ENCODE measurements at regions not wholly inside any gene's neighbourhood (a gene's known extent, or its start where the extent isn't known, plus 50 kb on each side); places are given as distances from the start of the nearest gene placed in this dataset.

- Histone ChIP-seq H3K36me3 (no peaks in the 10 kb centered on the region), H3K4me3 (no peak overlapping the region), H3K4me1 (no peaks in the 10 kb centered on the region), H3K9me3 (no peaks in the 10 kb centered on the region), H3K27ac (no peak overlapping the region), H3K9ac (no peak overlapping the region), H4K20me1 (no peaks in the 10 kb centered on the region), H3K4me2 (no peak overlapping the region), H3K27me3 (no peaks in the 10 kb centered on the region)
- TF ChIP-seq Cebpa-rat (IDR thresholded peaks at IDR 0.05), result no peak
Observed at GRCh38 chr9:102049586-102050246, 311.3 kb upstream of the GRIN3A start.

- Histone ChIP-seq H3K9ac (no peak overlapping the region), H3K27ac (no peak overlapping the region), H3K27me3 (no peaks in the 10 kb centered on the region), H3K4me2 (no peak overlapping the region), H4K20me1 (no peaks in the 10 kb centered on the region), H3K9me3 (no peaks in the 10 kb centered on the region), H3K4me1 (no peaks in the 10 kb centered on the region), H3K4me3 (no peak overlapping the region), H3K36me3 (no peaks in the 10 kb centered on the region)
- TF ChIP-seq Cebpa-rat (IDR thresholded peaks at IDR 0.05), result no peak
Observed at GRCh38 chr9:102047549-102047948, 309.1 kb upstream of the GRIN3A start.

- Histone ChIP-seq H3K27ac (no peak overlapping the region), H3K36me3 (no peaks in the 10 kb centered on the region), H3K9me3 (no peaks in the 10 kb centered on the region), H3K4me1 (no peaks in the 10 kb centered on the region), H3K27me3 (no peaks in the 10 kb centered on the region), H3K9ac (no peak overlapping the region), H4K20me1 (no peaks in the 10 kb centered on the region), H3K4me2 (no peak overlapping the region), H3K4me3 (no peak overlapping the region)
- no peak for TF ChIP-seq Cebpa-rat (IDR thresholded peaks at IDR 0.05)
Observed at GRCh38 chr9:102044133-102044532, 305.7 kb upstream of the GRIN3A start.

GRCh38 chr9:102038006-102038405, 299.6 kb upstream of the GRIN3A start:
- Histone ChIP-seq H3K36me3 (no peaks in the 10 kb centered on the region), H4K20me1 (no peaks in the 10 kb centered on the region), H3K9ac (no peak overlapping the region), H3K4me3 (no peak overlapping the region), H3K27ac (no peak overlapping the region), H3K4me1 (no peaks in the 10 kb centered on the region), H3K27me3 (no peaks in the 10 kb centered on the region), H3K4me2 (no peak overlapping the region), H3K9me3 (no peaks in the 10 kb centered on the region)
- TF ChIP-seq Cebpa-rat (IDR thresholded peaks at IDR 0.05), result no peak

- no peak for TF ChIP-seq Cebpa-rat (IDR thresholded peaks at IDR 0.05)
- no peak overlapping the region for H3K27ac ChIP-seq
Observed at GRCh38 chr9:102035929-102036328, 297.5 kb upstream of the GRIN3A start.

GRCh38 chr9:102032614-102033013, 294.2 kb upstream of the GRIN3A start:
- Histone ChIP-seq H3K4me3 (no peak overlapping the region), H3K9ac (no peak overlapping the region), H3K27me3 (no peaks in the 10 kb centered on the region), H4K20me1 (no peaks in the 10 kb centered on the region), H3K4me2 (no peak overlapping the region), H3K4me1 (no peaks in the 10 kb centered on the region), H3K9me3 (peaks cover under 1% of the 10 kb centered on the region; the same call in 1 of the 2 replicates), H3K36me3 (no peaks in the 10 kb centered on the region), H3K27ac (no peak overlapping the region)
- no peak for TF ChIP-seq Cebpa-rat (IDR thresholded peaks at IDR 0.05)

More at GRCh38 chr9:102035929-102036328, 297.5 kb upstream of the GRIN3A start:
- H3K4me1 ChIP-seq, result no peaks in the 10 kb centered on the region
- H3K4me3 ChIP-seq, result no peak overlapping the region
- no peak overlapping the region for H3K9ac ChIP-seq
- H3K27me3 ChIP-seq, result no peaks in the 10 kb centered on the region
- no peak overlapping the region for H3K4me2 ChIP-seq
- no peaks in the 10 kb centered on the region for H3K9me3 ChIP-seq
- H3K36me3 ChIP-seq, result no peaks in the 10 kb centered on the region
- no peaks in the 10 kb centered on the region for H4K20me1 ChIP-seq

- Histone ChIP-seq H3K27me3 (no peaks in the 10 kb centered on the region), H3K4me2 (no peak overlapping the region), H3K9ac (no peak overlapping the region), H3K36me3 (no peaks in the 10 kb centered on the region), H3K9me3 (no peaks in the 10 kb centered on the region), H3K27ac (no peak overlapping the region), H3K4me3 (no peak overlapping the region), H4K20me1 (no peaks in the 10 kb centered on the region), H3K4me1 (no peaks in the 10 kb centered on the region)
- TF ChIP-seq Cebpa-rat (IDR thresholded peaks at IDR 0.05), result no peak
Observed at GRCh38 chr9:102000956-102001355, 262.5 kb upstream of the GRIN3A start.

- TF ChIP-seq Cebpa-rat (IDR thresholded peaks at IDR 0.05), result no peak
- Histone ChIP-seq H3K36me3 (no peaks in the 10 kb centered on the region), H3K4me2 (no peak overlapping the region), H4K20me1 (no peaks in the 10 kb centered on the region), H3K9ac (no peak overlapping the region), H3K4me3 (no peak overlapping the region), H3K9me3 (no peaks in the 10 kb centered on the region), H3K4me1 (no peaks in the 10 kb centered on the region), H3K27me3 (no peaks in the 10 kb centered on the region), H3K27ac (no peak overlapping the region)
Observed at GRCh38 chr9:101999441-101999840, 261.0 kb upstream of the GRIN3A start.

GRCh38 chr9:101995231-101995630, 256.8 kb upstream of the GRIN3A start:
- no peaks in the 10 kb centered on the region for H3K9me3 ChIP-seq
- no peak overlapping the region for H3K9ac ChIP-seq
- H3K27ac ChIP-seq, result no peak overlapping the region
- H3K4me3 ChIP-seq, result no peak overlapping the region
- H3K27me3 ChIP-seq, result no peaks in the 10 kb centered on the region
- no peak overlapping the region for H3K4me2 ChIP-seq
- no peak for TF ChIP-seq Cebpa-rat (IDR thresholded peaks at IDR 0.05)
- H3K4me1 ChIP-seq, result no peaks in the 10 kb centered on the region
- no peaks in the 10 kb centered on the region for H3K36me3 ChIP-seq
- H4K20me1 ChIP-seq, result no peaks in the 10 kb centered on the region

- H3K9me3 ChIP-seq, result no peaks in the 10 kb centered on the region
- TF ChIP-seq Cebpa-rat (IDR thresholded peaks at IDR 0.05), result no peak
- H3K27ac ChIP-seq, result no peak overlapping the region
- H4K20me1 ChIP-seq, result no peaks in the 10 kb centered on the region
- no peaks in the 10 kb centered on the region for H3K4me1 ChIP-seq
- H3K36me3 ChIP-seq, result no peaks in the 10 kb centered on the region
- H3K9ac ChIP-seq, result no peak overlapping the region
- H3K4me3 ChIP-seq, result no peak overlapping the region
- no peaks in the 10 kb centered on the region for H3K27me3 ChIP-seq
- no peak overlapping the region for H3K4me2 ChIP-seq
Observed at GRCh38 chr9:101993771-101994170, 255.3 kb upstream of the GRIN3A start.

- Histone ChIP-seq H3K4me2 (no peak overlapping the region), H3K4me1 (no peaks in the 10 kb centered on the region)
Observed at GRCh38 chr9:101991926-101992325, 253.5 kb upstream of the GRIN3A start.

More at GRCh38 chr9:101991926-101992325, 253.5 kb upstream of the GRIN3A start:
- Histone ChIP-seq H3K4me3 (no peak overlapping the region), H3K36me3 (no peaks in the 10 kb centered on the region), H4K20me1 (no peaks in the 10 kb centered on the region), H3K9me3 (no peaks in the 10 kb centered on the region), H3K9ac (no peak overlapping the region), H3K27me3 (no peaks in the 10 kb centered on the region), H3K27ac (no peak overlapping the region)
- no peak for TF ChIP-seq Cebpa-rat (IDR thresholded peaks at IDR 0.05)

All from BLaER1 (cell line).